Astrocyte (in vitro differentiated cells and primary cell): ENCODE measurements at regions not wholly inside any gene's neighbourhood (a gene's known extent, or its start where the extent isn't known, plus 50 kb on each side); places are given as distances from the start of the nearest gene placed in this dataset.
"Not testable (repeated sequence)": the region's sequence is repeated elsewhere in the genome, so short reads cannot be mapped to it uniquely, and the experiment has no call there.

Experiments
- DNase-seq: peaks from one replicate; pipeline ENCODE4 v3.0.0-alpha.2; 2010; ENCODE audit warnings: low read depth
- FAIRE-seq: peaks from 2 replicates; lab custom pipeline; 2011; peaks lifted over from hg19 to GRCh38; lab: Jason Lieb, UNC
- H2AFZ ChIP-seq: 2 replicates; pipeline ENCODE4 v1.6.0; 2012; ENCODE audit warnings: low read depth, low read length, inconsistent platforms
- H3K27ac ChIP-seq: 2 replicates; pipeline ENCODE4 v1.5.1; 2011; ENCODE audit warnings: low read depth, low read length, inconsistent platforms
- H3K27me3 ChIP-seq: 2 replicates; pipeline ENCODE4 v1.6.0; 2011; ENCODE audit warnings: low read length, inconsistent platforms; ENCODE audit not compliant: insufficient read depth
- H3K36me3 ChIP-seq: 2 replicates; pipeline ENCODE4 v1.5.1; 2011; ENCODE audit warnings: low read length, inconsistent platforms; ENCODE audit not compliant: insufficient read depth
- H3K4me1 ChIP-seq: 2 replicates; pipeline ENCODE4 v1.5.1; 2011; ENCODE audit warnings: low read length, inconsistent platforms; ENCODE audit not compliant: insufficient read depth
- H3K4me2 ChIP-seq: 2 replicates; pipeline ENCODE4 v1.6.0; 2012; ENCODE audit warnings: low read length, inconsistent platforms
- H3K4me3 ChIP-seq: 2 replicates; pipeline ENCODE4 v1.5.1; 2011; ENCODE audit warnings: low read depth, mild to moderate bottlenecking, low read length, inconsistent platforms; ENCODE audit not compliant: insufficient read depth
- H3K79me2 ChIP-seq: 2 replicates; pipeline ENCODE4 v1.6.0; 2012; ENCODE audit warnings: mild to moderate bottlenecking, low read length, inconsistent platforms; ENCODE audit not compliant: insufficient read depth
- H3K9ac ChIP-seq: 2 replicates; pipeline ENCODE4 v1.6.0; 2012; ENCODE audit warnings: mild to moderate bottlenecking, low read length, inconsistent platforms
- H3K9me3 ChIP-seq: 2 replicates; pipeline ENCODE4 v1.5.1; 2012; ENCODE audit warnings: low read depth, mild to moderate bottlenecking, low read length, inconsistent platforms; ENCODE audit not compliant: insufficient read depth
- H4K20me1 ChIP-seq: 2 replicates; pipeline ENCODE4 v1.6.0; 2012; ENCODE audit warnings: low read length, inconsistent platforms; ENCODE audit not compliant: insufficient read depth
- H3K27ac Mint-ChIP-seq: one replicate; pipeline ENCODE4 v1.8.0; 2021; ENCODE audit warnings: mild to moderate bottlenecking, mixed read lengths; ENCODE audit not compliant: unreplicated experiment
- H3K27me3 Mint-ChIP-seq: one replicate; pipeline ENCODE4 v1.8.0; 2021; ENCODE audit warnings: low read depth, mixed read lengths; ENCODE audit not compliant: unreplicated experiment
- H3K36me3 Mint-ChIP-seq: one replicate; pipeline ENCODE4 v1.8.0; 2021; ENCODE audit warnings: low read depth, mixed read lengths; ENCODE audit not compliant: unreplicated experiment
- H3K4me1 Mint-ChIP-seq: one replicate; pipeline ENCODE4 v1.8.0; 2021; ENCODE audit warnings: low read depth, mixed read lengths; ENCODE audit not compliant: unreplicated experiment
- H3K4me3 Mint-ChIP-seq: one replicate; pipeline ENCODE4 v1.8.0; 2021; ENCODE audit warnings: mild to moderate bottlenecking, moderate library complexity, mixed read lengths; ENCODE audit not compliant: unreplicated experiment
- H3K9me3 Mint-ChIP-seq: one replicate; pipeline ENCODE4 v1.8.0; 2021; ENCODE audit warnings: mild to moderate bottlenecking, mixed read lengths; ENCODE audit not compliant: unreplicated experiment
- EZH2 ChIP-seq: IDR thresholded peaks from 2 replicates; pipeline ENCODE4 v1.6.1; 2012; ENCODE audit warnings: mild to moderate bottlenecking, low read length, inconsistent platforms; ENCODE audit not compliant: insufficient read depth
- TF ChIP-seq, protein P1 (sequence below): IDR thresholded peaks from 2 replicates; pipeline ENCODE4 v1.5.1; 2011; ENCODE audit warnings: low read depth, mild to moderate bottlenecking, inconsistent platforms, low read length, moderate library complexity; ENCODE audit not compliant: insufficient read depth

DNA sequence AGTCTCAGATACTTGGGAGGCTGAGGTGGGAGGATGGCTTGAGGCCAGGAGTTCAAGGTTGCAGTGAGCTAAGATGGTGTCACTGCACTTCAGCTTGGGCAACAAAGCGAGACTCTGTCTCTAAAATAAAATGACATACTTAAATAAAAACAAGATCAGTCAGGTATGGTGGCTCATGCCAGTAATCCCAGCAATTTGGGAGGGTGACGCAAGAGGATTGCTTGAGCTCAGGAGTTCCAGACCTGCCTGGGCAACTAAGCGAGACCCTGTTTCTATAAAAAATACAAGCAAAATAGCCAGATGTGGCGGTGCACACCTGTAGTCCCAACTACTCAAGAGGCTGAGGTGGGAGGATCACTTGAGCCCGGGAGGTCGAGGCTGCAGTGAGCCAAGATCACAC is 149.6 kb downstream of the ZFP64 start:
- no peaks in the 10 kb centered on the region for H3K27me3 ChIP-seq
- Mint-ChIP-seq H3K36me3 (no peaks in the 10 kb centered on the region), H3K4me1 (no peaks in the 10 kb centered on the region), H3K4me3 (no peak overlapping the region), H3K27me3 (no peaks in the 10 kb centered on the region), H3K9me3 (no peaks in the 10 kb centered on the region), H3K27ac (no peak overlapping the region)
- no peak overlapping the region for H2AFZ ChIP-seq
- no peak overlapping the region for H3K4me2 ChIP-seq
- no peaks in the 10 kb centered on the region for H3K36me3 ChIP-seq
- H3K4me1 ChIP-seq: no peaks in the 10 kb centered on the region
- TF ChIP-seq, protein P1, sequence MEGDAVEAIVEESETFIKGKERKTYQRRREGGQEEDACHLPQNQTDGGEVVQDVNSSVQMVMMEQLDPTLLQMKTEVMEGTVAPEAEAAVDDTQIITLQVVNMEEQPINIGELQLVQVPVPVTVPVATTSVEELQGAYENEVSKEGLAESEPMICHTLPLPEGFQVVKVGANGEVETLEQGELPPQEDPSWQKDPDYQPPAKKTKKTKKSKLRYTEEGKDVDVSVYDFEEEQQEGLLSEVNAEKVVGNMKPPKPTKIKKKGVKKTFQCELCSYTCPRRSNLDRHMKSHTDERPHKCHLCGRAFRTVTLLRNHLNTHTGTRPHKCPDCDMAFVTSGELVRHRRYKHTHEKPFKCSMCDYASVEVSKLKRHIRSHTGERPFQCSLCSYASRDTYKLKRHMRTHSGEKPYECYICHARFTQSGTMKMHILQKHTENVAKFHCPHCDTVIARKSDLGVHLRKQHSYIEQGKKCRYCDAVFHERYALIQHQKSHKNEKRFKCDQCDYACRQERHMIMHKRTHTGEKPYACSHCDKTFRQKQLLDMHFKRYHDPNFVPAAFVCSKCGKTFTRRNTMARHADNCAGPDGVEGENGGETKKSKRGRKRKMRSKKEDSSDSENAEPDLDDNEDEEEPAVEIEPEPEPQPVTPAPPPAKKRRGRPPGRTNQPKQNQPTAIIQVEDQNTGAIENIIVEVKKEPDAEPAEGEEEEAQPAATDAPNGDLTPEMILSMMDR: no peak
- no peak for TF ChIP-seq EZH2
- H3K79me2 ChIP-seq: no peaks in the 10 kb centered on the region
- no peak for DNase-seq
- no peak overlapping the region for H3K4me3 ChIP-seq
- no peak overlapping the region for H3K9ac ChIP-seq
- no peaks in the 10 kb centered on the region for H3K9me3 ChIP-seq
- H4K20me1 ChIP-seq: no peaks in the 10 kb centered on the region
- no peak for FAIRE-seq
- H3K27ac ChIP-seq: no peak overlapping the region

DNA sequence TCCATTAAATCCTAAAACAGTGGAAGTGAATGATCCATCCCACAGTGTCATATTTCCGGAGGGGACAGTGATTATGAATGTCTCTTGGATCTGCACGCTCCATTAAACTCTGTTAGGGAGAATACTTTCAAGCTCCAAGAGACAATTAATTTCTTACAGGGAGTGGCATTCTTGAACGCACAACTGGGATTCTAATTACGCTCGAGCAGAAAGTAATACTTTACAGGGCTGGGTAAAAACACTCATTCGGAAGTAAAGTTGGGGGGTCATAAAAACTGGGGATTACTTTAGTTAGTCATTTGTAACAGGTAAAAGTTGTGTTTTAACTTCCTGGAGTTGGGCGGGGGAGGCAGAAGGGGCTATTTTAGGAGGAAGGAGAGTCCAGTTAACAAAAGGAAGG is 151.8 kb downstream of the ZFP64 start:
- H3K27ac Mint-ChIP-seq: no peak overlapping the region
- FAIRE-seq (no peak), DNase-seq (no peak)
- Histone ChIP-seq H3K27ac (no peak overlapping the region), H4K20me1 (no peaks in the 10 kb centered on the region), H3K4me2 (no peak overlapping the region), H3K27me3 (no peaks in the 10 kb centered on the region), H2AFZ (no peak overlapping the region), H3K36me3 (no peaks in the 10 kb centered on the region), H3K4me3 (no peak overlapping the region), H3K4me1 (no peaks in the 10 kb centered on the region), H3K9ac (no peak overlapping the region), H3K79me2 (no peaks in the 10 kb centered on the region), H3K9me3 (no peaks in the 10 kb centered on the region)
- TF ChIP-seq EZH2: no peak
- TF ChIP-seq, protein P1: no peak
- no peaks in the 10 kb centered on the region for H3K9me3 Mint-ChIP-seq
- H3K36me3 Mint-ChIP-seq: no peaks in the 10 kb centered on the region
- H3K27me3 Mint-ChIP-seq: no peaks in the 10 kb centered on the region
- H3K4me3 Mint-ChIP-seq: no peak overlapping the region
- no peaks in the 10 kb centered on the region for H3K4me1 Mint-ChIP-seq

DNA sequence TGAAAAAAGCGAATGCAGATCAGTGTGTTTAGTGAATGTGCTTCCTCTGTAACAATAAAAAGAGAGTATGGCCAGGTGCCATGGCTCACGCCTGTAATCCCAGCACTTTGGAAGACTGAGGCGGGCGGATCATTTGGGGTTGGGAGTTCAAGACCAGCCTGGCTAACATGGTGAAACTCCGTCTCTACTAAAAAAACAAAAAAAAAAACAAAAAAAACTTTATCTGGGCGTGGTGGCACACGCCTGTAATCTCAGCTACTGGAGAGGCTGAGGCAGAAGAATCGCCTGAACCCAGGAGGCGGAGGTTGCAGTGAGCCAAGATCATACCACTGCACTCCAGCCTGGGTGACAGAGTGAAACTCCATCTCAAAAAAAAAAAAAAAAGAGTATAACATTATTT is 152.9 kb downstream of the ZFP64 start:
- H3K36me3 ChIP-seq, H3K9me3 ChIP-seq, H3K4me3 Mint-ChIP-seq, H3K4me2 ChIP-seq, H3K9ac ChIP-seq, DNase-seq, H4K20me1 ChIP-seq, H3K27me3 ChIP-seq, H3K79me2 ChIP-seq, H3K9me3 Mint-ChIP-seq, H3K27ac ChIP-seq, FAIRE-seq, H3K27ac Mint-ChIP-seq, H3K36me3 Mint-ChIP-seq, H3K4me3 ChIP-seq, H3K4me1 ChIP-seq, H2AFZ ChIP-seq, H3K27me3 Mint-ChIP-seq, H3K4me1 Mint-ChIP-seq: not testable (repeated sequence)
